HG03521 (cell line): ENCODE measurements at regions not wholly inside any gene's neighbourhood (a gene's known extent, or its start where the extent isn't known, plus 50 kb on each side); places are given as distances from the start of the nearest gene placed in this dataset.

Experiments used
- ATAC-seq: cut with Tn5 transposase; IDR thresholded peaks from one replicate; pipeline ENCODE4 v1.9.1; 2021; ENCODE audit warnings: mild to moderate bottlenecking, moderate library complexity; ENCODE audit not compliant: unreplicated experiment

DNA sequence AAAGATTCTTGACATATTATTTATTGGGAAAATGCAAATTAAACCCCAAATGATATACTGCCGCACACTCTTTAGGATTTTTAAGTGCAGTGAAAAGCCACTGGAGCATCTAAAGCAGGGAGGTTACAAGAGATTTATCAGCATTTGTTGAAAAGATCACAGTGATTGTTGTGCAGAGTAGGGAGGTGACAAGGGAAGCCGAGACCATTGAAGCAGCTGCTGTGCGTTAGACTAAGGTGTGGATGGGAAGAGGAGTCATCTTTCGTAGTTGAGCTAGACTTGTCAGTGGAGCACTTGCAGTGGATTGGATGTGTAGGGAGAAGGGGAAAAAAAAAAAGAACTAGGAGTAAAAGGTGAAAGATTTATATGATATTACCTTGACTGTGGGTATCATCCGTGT, 854.6 kb downstream of the NTRK3 start:
- no peak for ATAC-seq

DNA sequence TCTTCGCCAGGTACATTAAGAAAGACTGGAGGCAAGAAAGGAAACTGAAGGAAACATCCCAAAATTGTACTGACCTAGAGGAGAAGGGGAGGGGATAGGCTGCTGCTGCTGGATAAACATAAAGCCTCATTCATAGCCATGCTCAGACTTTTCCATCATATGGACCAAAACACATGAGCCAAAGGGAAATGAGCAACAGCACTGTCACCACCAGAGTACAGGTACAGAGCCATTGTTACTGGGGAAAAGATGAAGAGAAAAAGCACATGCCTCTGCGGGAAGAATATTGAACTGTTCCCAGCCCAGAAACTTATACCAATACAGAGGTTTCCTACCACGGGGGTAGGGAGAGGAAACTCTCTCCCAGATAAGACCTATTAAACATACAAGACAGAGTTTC, 861.9 kb downstream of the NTRK3 start:
- ATAC-seq: no peak

DNA sequence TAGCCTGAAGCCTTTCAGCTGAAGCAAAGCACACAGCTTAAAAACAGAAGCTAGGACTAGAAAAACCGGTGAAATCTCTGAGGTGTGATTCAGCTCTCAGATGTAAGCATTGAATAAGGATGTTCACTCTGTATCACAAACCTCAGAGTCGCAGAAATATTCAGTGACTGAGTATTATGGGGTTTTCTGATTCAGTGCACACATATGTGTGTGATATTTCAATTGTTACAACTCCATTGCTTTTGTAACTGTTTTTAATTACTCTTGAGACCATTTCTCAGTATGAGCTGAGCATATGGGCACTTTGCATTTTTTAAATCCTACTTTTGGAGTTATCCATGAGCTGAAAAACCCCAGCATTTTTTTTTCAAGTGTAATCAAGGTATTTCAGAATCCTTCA, 868.8 kb downstream of the NTRK3 start:
- no peak for ATAC-seq

DNA sequence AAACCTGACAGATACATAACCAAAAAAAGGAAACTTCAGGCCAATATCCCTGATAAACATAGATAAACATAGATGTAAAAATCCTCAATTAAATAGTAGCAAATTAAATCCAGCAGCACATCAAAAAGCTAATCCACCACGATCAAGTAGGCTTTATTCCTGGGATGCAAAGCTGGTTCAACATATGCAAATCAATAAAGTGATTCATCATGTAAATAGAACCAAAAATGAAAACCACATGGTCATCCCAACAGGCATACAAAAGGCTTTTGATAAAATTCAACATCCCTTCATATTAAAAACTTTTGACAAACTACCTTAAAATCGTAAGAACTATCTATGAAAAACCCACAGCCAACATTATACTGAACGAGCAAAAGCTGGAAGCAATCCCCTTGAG, 882.2 kb downstream of the NTRK3 start:
- no peak for ATAC-seq

DNA sequence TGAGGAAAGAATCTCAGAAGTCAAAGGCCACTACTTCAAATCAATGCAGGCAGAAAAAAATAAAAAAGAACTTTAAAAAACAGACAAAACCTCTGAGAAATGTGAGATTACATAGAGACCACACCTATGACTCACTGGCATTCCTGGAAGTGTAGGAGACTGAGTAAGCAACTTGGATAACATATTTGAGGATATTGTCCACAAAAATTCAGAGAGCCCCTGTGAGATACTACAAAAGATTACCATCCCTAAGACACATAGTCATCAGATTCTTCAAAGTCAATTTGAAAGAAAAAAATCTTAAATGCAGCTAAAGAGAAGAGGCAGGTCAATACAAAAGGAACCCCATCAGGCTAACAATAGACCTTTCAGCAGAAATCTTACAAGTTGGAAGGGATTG, 887.3 kb downstream of the NTRK3 start:
- ATAC-seq: no peak

DNA sequence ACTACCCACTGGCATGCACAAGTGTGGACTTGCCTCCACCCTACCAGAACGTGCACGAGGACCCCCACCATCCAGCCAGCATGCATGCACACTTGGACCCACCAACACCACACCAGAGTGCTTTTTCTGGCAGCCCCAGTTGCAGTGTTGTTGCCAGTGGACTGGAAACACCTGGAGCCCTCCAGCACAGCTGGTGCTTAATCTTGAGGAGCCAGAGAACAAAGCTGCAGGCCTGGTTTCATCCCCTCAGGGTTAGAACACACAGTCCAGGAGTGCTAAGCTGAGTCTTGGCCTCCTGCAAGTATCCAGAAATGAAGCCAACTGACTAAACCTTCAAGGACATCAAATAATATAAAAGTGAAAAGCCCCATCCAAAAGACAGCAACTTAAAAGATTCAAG, 888.0 kb downstream of the NTRK3 start:
- ATAC-seq: no peak

DNA sequence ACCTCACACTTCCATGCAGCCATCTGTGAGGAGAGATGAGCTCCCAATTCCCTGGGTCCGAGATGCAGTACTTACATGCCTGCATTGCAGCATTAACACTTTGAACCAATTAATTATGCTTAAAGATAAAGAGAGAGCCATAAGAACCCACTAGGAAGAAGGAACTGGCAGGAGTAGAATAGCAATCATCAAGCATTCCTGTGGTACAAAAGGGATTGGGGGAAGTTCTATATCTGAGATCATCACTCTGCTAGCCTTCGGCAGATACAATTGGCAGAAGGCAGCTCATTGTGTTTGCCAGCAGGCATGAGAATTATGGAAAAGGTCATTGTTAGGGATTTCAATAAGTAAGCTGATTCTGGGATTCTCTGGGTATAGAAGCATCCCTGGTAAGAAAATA, 891.4 kb downstream of the NTRK3 start:
- ATAC-seq: no peak

DNA sequence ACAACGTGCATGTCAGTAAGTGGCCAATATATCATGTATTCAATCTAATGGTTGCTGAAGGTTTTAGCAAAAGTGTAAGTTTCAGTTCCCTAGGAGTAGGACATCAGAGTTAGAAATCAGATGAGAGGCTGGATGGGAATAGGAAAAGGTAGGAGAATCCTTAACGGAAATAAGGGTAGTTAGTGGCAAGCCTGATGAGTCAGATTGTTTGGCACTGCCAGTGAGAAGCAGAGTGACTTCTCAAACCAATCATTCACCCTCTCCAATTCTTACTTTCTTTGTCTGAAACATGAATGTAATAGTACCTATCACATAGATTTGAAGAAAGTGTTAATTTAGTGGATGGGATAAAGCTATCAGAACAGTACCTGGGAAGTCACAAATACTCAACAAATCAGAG, 894.0 kb downstream of the NTRK3 start:
- no peak for ATAC-seq

DNA sequence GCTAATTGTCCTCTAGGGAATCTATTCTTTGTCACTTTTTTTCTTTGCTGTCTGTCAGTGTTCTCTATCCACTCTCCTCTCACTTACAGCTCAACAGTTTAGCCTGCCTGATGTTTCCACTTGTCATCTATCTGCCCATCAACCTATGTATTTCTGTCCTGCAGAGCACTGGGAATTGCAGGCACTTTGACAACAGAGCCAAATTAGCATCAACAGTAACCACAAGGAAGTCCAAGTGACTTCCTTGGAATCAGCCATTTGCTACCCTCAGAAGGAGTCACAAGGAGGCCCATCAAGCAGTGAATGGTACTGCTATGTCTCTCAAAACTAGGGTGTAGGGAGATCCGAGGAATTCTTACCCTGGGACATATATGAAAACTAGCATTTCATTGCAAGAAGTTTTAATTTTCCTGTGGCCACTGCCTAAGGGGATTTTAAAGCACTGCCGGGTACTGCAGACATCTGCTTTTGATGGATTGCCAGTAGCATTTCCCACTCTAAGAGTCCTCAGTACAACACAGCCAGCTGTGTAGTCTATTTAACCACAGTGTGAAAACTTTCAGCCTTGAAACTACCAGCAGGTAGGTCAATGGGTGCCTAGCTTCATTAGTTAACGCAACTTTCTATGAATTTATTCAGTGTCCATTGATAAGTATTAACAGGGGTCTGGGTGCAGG, 898.8 kb downstream of the NTRK3 start:
- no peak for ATAC-seq

DNA sequence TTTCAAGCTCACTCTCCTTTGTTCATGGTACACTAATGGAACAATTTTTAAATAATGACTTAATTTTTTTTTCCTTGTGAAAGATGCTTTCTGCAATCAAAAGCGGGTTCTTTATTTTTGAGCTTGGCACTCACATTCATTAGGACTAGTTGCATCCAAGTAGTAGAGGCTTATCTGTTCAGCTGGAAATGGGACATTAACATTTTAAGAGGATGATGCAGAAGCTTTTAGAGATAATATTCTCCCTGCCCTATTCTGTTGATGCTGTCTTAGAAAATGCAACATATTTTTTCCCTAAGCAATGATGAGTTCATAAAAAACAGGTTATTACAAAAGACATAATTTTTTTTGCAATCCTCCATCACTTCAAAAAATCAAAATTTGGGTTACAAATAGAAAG, 900.6 kb downstream of the NTRK3 start:
- no peak for ATAC-seq

DNA sequence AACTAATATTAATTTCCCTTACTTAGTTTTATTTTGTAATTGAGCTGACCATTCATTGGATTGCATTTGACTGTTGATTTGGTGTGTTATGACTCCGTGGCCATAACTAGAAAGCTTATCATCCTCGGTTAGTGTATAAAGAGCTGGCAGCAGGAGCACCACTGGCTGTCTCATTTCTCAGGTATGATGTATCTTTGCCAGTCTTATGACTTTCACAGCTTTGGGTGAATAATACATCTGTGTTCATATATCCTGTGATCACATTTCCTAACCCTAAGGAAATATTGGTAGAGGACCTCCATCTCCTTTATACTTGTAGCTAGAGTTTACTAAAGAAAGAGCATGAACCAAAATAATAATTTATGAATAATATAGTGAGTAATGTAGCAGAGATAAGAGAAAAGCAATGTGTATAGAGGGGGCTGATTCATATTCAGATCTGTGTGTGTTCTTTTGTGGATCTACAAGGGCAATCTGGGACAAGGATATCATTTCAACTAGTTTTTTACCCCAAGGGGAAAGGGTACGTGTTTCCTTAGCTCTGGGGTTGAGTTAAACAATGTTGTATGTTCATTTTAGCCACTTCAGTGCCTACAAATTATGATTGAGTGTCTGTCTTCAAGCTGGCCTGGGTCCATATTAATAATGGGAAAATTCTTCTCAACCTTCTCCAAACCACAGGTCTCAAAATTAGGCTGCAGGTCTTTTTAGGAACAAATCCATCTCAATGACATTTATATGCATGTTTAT, 901.7 kb downstream of the NTRK3 start:
- ATAC-seq: no peak

DNA sequence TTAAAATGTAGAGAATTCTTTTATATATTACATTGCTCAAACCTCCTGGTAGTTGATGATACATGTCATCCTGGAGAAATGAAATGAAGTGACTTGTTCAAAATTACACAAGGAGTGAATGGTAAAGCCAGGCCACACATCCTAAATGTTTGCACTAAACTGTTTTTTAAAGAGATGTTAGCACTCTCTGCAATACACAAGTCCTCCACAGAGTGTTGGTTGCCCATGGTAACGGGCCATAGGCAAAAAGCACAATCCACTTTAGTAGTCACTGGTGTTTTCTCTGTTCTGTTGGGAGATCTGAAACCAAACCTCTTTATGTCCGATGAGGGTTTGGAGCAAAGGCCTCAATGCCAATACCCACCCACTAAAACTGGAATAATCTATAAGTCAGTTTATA, 907.4 kb downstream of the NTRK3 start:
- no peak for ATAC-seq

DNA sequence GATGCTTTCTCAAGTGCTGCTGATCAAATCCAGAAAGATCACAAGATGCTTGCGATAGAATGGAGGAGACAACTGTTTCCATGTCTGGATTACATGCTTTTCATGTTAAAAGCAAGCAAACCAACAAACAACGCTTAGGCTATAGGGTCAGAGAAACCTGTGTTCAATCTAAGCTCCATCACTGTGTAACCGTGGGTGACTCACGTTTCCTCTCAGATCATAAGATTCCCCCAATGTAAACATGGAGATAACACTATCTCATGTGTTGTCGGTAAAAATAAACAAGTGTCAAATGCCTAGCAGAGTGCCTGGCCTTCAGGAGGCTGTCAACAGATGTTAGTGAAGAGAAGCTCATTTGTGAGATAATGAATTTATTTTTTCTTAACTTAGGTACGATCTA, 907.8 kb downstream of the NTRK3 start:
- no peak for ATAC-seq

DNA sequence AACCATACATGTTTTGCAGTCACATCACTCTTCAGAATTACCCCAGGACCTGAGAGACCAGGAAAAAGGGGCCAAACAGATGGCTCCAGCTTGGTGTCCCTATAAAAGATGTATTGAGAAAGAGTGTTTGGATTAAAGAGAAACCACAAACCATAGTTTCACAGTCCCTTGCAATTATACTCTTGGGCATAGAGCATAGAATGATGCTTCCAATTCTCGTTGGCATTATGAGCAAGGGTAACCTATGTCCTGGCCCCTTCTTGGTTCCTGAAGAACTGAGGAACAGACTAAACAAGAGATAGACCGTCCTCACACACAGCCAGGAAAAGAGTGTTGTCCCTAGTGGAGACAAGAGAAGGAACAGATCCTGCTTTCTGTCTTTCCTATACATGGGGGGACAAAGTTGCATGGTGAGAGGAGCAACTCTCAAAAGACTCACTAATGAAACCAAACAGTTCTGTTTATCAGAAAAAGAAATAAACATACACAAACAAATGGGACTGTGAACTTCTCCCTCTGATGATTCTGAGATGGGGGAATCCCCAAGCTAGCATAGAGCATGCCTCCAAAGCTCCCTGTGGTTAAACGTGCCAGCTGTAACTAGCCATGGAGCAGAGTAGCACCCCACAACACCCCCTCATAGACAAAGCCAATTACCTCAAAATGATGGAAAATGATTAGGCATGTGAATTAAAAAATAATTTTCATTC, 908.6 kb downstream of the NTRK3 start:
- ATAC-seq: no peak

DNA sequence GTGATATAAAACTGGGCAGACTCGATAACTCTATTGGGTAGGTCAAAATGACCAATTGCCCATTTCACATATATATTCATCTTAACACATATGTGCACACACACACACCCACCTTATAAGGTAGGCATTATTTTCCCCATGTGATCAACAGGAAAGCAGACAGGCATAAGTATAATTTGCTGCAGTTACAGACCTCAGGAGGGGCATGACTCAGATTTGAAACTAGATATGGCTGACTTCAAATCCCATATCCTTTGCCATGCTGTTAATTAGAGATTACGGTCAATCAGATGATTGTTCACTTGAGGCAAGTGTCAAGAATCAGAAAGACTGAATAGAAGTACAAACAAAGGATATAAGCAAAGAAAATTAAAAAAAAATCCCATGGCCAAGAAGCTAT, 910.6 kb downstream of the NTRK3 start:
- ATAC-seq: no peak

DNA sequence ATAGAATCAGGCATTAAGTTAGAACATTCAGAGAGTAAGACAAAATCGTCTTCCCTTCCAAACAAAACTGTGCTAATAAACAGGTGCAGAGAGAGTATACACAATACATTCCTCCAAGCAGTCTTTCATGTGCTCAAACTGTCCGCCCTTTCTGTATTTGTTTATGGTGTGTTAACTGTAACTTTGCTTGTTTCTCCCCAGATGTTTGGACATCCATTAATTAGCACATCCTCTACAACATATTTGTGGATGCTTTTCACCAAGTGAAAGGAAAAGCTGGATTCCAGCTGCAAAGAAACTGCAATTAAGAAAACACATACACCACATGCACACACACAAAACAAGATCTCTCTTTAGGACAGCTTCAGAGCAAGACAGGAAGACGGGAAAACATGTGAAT, 912.6 kb downstream of the NTRK3 start:
- ATAC-seq: no peak

DNA sequence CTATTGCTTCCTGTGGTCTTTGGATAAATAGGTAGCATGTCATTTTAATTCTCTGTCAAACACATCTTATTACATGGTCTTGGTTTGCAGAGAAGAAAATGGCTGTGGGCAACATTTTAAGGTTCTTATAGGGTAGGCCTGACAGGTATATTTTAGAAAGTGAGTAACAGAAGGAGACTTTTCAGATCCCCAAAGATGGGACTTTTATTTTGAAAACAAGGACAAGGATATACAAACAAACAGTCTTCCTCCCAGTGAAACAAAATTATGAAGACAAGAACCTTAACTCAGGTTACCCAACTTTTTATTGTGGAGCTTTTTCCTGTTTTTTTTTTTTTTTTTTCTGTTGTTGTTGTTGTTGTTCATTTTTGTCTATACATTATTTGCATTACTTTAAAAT, 916.2 kb downstream of the NTRK3 start:
- no peak for ATAC-seq

DNA sequence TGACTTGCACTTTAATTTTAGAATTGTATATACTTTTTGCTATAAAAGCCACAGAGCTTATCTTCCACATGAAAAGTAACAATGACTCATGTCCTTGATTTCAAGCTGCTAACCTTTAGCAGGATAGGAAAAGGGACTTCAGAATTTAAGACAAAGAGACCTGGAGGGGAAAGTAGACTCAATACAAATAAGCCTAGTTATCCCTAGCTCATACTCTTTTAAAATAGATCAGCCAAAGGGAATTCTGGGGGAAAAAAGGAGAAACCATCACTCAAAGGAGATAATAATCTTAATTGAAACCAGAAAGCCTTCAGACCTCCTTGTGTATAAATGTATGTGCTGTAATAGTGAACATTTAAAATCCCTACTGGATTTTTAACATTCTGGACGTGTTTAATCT, 930.3 kb downstream of the NTRK3 start:
- no peak for ATAC-seq

DNA sequence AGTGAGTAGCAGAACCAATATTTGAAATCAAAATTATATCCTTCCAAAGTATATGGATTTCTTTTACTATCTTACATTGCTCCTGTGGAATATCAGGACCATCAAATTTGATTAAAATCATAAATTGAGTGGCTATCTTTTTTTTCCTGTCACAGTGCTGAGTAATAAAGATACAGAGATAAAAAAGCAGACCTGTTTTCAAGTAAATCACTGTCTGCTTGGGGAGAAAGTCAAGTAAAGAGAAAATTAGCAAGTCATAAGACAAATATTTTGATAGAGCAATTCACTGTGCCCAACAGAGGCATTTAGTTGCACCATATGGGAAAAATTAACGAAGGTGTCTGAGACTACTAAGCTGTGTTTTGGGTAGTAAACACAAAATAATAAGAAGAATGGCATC, 933.7 kb downstream of the NTRK3 start:
- no peak for ATAC-seq

DNA sequence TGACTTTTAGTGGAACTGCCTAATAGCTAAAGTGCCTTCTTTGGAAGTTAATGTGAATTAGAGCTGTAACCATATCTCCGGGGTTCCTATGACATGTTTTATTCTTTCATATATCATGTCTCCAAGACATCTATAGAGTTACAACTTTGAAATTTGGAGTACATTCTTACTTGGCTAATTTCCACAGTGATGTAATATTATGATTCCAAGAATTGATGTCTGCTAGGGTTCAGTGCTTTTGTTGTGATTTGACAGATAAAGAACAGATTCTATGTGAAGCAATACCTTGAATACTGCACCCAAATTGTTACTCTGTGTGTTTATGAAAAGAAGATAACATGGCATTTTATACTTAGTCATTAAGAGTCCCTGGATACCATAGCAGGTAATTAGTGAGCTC, 934.3 kb downstream of the NTRK3 start:
- no peak for ATAC-seq

DNA sequence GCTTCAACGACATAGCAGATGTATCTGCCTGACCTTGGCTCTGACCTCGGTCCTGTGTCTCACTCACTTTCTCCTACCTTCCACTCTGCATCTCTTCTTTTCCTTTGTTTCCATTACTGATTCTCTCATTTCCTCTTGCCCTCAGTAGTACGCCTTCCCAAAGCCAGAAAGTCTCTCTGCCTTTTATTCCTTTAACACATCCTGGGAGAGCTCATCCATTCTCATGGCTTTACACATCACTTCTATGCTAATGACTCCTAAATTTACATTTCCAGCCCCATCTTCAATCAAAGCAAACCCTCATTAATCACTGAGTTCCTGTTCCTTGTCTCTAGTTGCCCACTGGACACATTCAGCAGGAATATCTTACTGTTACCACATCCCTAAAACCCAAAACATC, 938.6 kb downstream of the NTRK3 start:
- ATAC-seq: no peak

DNA sequence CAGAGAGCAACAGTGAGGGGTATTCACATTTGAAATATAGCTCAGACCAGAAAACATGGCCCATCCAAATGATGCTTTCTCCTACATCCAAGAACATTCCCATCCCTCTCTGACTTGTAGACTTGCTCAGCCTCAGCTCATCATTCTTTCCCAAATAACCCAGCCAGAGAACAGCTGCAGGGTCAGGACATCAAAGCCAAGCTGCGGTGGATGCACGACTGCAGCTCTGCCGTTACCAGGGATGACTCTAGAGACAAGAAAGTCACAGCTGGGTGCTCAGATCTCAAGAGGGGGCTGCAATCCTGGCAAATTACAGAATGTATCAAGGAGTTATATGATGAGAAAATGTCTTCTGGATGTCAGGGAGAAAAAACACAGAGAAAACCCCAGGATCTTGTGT, 944.3 kb downstream of the NTRK3 start:
- no peak for ATAC-seq
